H9 (cell line): ENCODE measurements at regions not wholly inside any gene's neighbourhood (a gene's known extent, or its start where the extent isn't known, plus 50 kb on each side); places are given as distances from the start of the nearest gene placed in this dataset.

Source experiments
- DNase-seq: peaks from one replicate; pipeline ENCODE4 v3.0.0-alpha.2; 2017
- H2AFZ ChIP-seq: one replicate; pipeline ENCODE4 v1.6.1; 2013; ENCODE audit warnings: mild to moderate bottlenecking, low read length, control low read depth, moderate library complexity
- H2AK5ac ChIP-seq: 2 replicates; pipeline ENCODE4 v1.6.1; 2013; ENCODE audit warnings: low read length, control low read depth, mixed read lengths; ENCODE audit not compliant: insufficient read length
- H2BK120ac ChIP-seq: one replicate; pipeline ENCODE4 v1.6.1; 2013; ENCODE audit warnings: low read depth, mild to moderate bottlenecking, low read length, control low read depth, inconsistent platforms; ENCODE audit not compliant: poor library complexity, severe bottlenecking
- H2BK12ac ChIP-seq: 2 replicates; pipeline ENCODE4 v1.6.1; 2013; ENCODE audit warnings: low read length, control low read depth, mixed read lengths, low read depth; ENCODE audit not compliant: insufficient read length
- H2BK15ac ChIP-seq: 2 replicates; pipeline ENCODE4 v1.6.1; 2013; ENCODE audit warnings: low read depth, low read length, control low read depth
- H2BK20ac ChIP-seq: one replicate; pipeline ENCODE4 v1.6.1; 2013; ENCODE audit warnings: low read depth, mild to moderate bottlenecking, low read length, control low read depth, inconsistent platforms; ENCODE audit not compliant: poor library complexity, severe bottlenecking
- H2BK5ac ChIP-seq: 2 replicates; pipeline ENCODE4 v1.6.1; 2013; ENCODE audit warnings: low read length, control low read depth, mixed read lengths; ENCODE audit not compliant: insufficient read length
- H3K14ac ChIP-seq: 2 replicates; pipeline ENCODE4 v1.6.1; 2013; ENCODE audit warnings: low read length, control low read depth; ENCODE audit not compliant: insufficient read depth
- H3K18ac ChIP-seq: 2 replicates; pipeline ENCODE4 v1.6.1; 2013; ENCODE audit warnings: low read depth, mild to moderate bottlenecking, mixed read lengths, low read length, control low read depth; ENCODE audit not compliant: insufficient read length
- H3K23ac ChIP-seq: 2 replicates; pipeline ENCODE4 v1.6.1; 2013; ENCODE audit warnings: low read length, control low read depth, mixed read lengths, low read depth; ENCODE audit not compliant: insufficient read length
- H3K23me2 ChIP-seq: 2 replicates; pipeline ENCODE4 v1.6.1; 2013; ENCODE audit warnings: low read depth, mild to moderate bottlenecking, mixed read lengths, low read length, control low read depth; ENCODE audit not compliant: insufficient read length, poor library complexity, severe bottlenecking
- H3K27ac ChIP-seq: 2 replicates; pipeline ENCODE4 v1.5.1; 2013; ENCODE audit warnings: low read length, control low read depth, mixed read lengths, low read depth; ENCODE audit not compliant: insufficient read length
- H3K27me3 ChIP-seq: 2 replicates; pipeline ENCODE4 v1.6.1; 2013; ENCODE audit warnings: low read length, control low read depth, inconsistent platforms; ENCODE audit not compliant: insufficient read depth
- H3K4ac ChIP-seq: 2 replicates; pipeline ENCODE4 v1.6.1; 2013; ENCODE audit warnings: low read depth, mild to moderate bottlenecking, control low read depth, inconsistent platforms, low read length, moderate library complexity
- H3K4me1 ChIP-seq: 2 replicates; pipeline ENCODE4 v1.6.1; 2013; ENCODE audit warnings: low read length, control low read depth, inconsistent platforms; ENCODE audit not compliant: insufficient read depth
- H3K4me2 ChIP-seq: 2 replicates; pipeline ENCODE4 v1.6.1; 2013; ENCODE audit warnings: low read length, control low read depth, mixed read lengths; ENCODE audit not compliant: insufficient read length, insufficient read depth
- H3K56ac ChIP-seq: 2 replicates; pipeline ENCODE4 v1.6.1; 2013; ENCODE audit warnings: low read depth, mild to moderate bottlenecking, mixed read lengths, low read length, control low read depth; ENCODE audit not compliant: insufficient read length
- H3K79me1 ChIP-seq: 2 replicates; pipeline ENCODE4 v1.6.1; 2013; ENCODE audit warnings: low read depth, mild to moderate bottlenecking, moderate library complexity, low read length, control low read depth, inconsistent platforms; ENCODE audit not compliant: insufficient read depth, poor library complexity, severe bottlenecking
- H3K79me2 ChIP-seq: 2 replicates; pipeline ENCODE4 v1.6.1; 2013; ENCODE audit warnings: low read length, control low read depth, inconsistent platforms; ENCODE audit not compliant: insufficient read depth
- H3K9ac ChIP-seq: 2 replicates; pipeline ENCODE4 v1.6.1; 2013; ENCODE audit warnings: low read length, control low read depth, mixed read lengths; ENCODE audit not compliant: insufficient read length; ENCODE audit errors: extremely low read depth
- H3K9me3 ChIP-seq: one replicate; pipeline ENCODE4 v1.6.1; 2013; ENCODE audit warnings: low read depth, low read length, inconsistent platforms; ENCODE audit not compliant: control insufficient read depth
- H3T11ph ChIP-seq: one replicate; pipeline ENCODE4 v1.6.1; 2013; ENCODE audit warnings: mild to moderate bottlenecking, low read length, control low read depth, inconsistent platforms
- H4K20me1 ChIP-seq: one replicate; pipeline ENCODE4 v1.6.1; 2013; ENCODE audit not compliant: control insufficient read depth, insufficient read length, insufficient read depth
- H4K5ac ChIP-seq: 2 replicates; pipeline ENCODE4 v1.6.1; 2013; ENCODE audit warnings: low read depth, mild to moderate bottlenecking, mixed read lengths, low read length, control low read depth; ENCODE audit not compliant: insufficient read length
- H4K8ac ChIP-seq: replicated peaks from 2 replicates; pipeline ENCODE4 v1.6.1; 2013; ENCODE audit warnings: low read length, control low read depth, mixed read lengths, low read depth; ENCODE audit not compliant: insufficient read length
- H4K91ac ChIP-seq: 2 replicates; pipeline ENCODE4 v1.6.1; 2013; ENCODE audit warnings: low read depth, mild to moderate bottlenecking, moderate library complexity, mixed read lengths, low read length, control low read depth; ENCODE audit not compliant: insufficient read length
- H3K27ac Mint-ChIP-seq, 3 experiments: 2 replicates in 2 of 3; 3 replicates in 1 of 3; pipeline ENCODE4 v1.8.0; 2020 to 2021; ENCODE audit warnings: mixed read lengths in 3 of 3, mild to moderate bottlenecking in 1 of 3, moderate library complexity in 1 of 3
- H3K27me3 Mint-ChIP-seq: 2 replicates; pipeline ENCODE4 v1.8.0; 2021; ENCODE audit warnings: low read depth, mild to moderate bottlenecking, moderate library complexity, mixed read lengths
- H3K36me3 Mint-ChIP-seq, 3 experiments: 2 replicates in 2 of 3; 3 replicates in 1 of 3; pipeline ENCODE4 v1.8.0; 2020 to 2021; ENCODE audit warnings: low read depth in 3 of 3, mixed read lengths in 3 of 3; ENCODE audit not compliant: insufficient read depth in 1 of 3
- H3K4me1 Mint-ChIP-seq, 2 experiments: 2 replicates each; pipeline ENCODE4 v1.8.0; 2020; ENCODE audit warnings: mixed read lengths in 2 of 2
- H3K4me3 Mint-ChIP-seq, 2 experiments: 2 replicates in 1 of 2; 3 replicates in 1 of 2; pipeline ENCODE4 v1.8.0; 2020 to 2021; ENCODE audit warnings: mild to moderate bottlenecking in 2 of 2, mixed read lengths in 2 of 2, moderate library complexity in 1 of 2
- H3K9me3 Mint-ChIP-seq, 2 experiments: 2 replicates in 1 of 2; 3 replicates in 1 of 2; pipeline ENCODE4 v1.8.0; 2020; ENCODE audit warnings: mild to moderate bottlenecking in 2 of 2, mixed read lengths in 2 of 2, moderate library complexity in 1 of 2
- CTCF ChIP-seq: fragments of 200-600 bp; sonication (generic); conservative IDR thresholded peaks from 3 replicates; pipeline ENCODE4 v1.8.0; 2021; ENCODE audit warnings: antibody characterized with exemption, mild to moderate bottlenecking
- WGBS: extraction: QIAGEN DNeasy Blood & Tissue Kit; methylation state at CpG from one replicate; pipeline ENCODE4 v1.1.7; 2013; ENCODE audit warnings: missing lambda C conversion rate, low lambda C conversion rate, mixed read lengths; ENCODE audit not compliant: insufficient read length; ENCODE audit errors: extremely low coverage; 5-methylcytosine and 5-hydroxymethylcytosine counted together

- H3K27me3 ChIP-seq = no peaks in the 10 kb centered on the region
- no peak overlapping the region for H2BK20ac ChIP-seq
- no peak overlapping the region for H3K18ac ChIP-seq
- no peak overlapping the region for H2AK5ac ChIP-seq
- H3K4me2 ChIP-seq = no peak overlapping the region
- H2BK12ac ChIP-seq = no peak overlapping the region
- H3K56ac ChIP-seq = no peak overlapping the region
- Mint-ChIP-seq H3K27ac (no peak overlapping the region), H3K27me3 (peaks cover 21% of the 10 kb centered on the region), H3K36me3 (no peaks in the 10 kb centered on the region), H3K4me1 (peaks cover 5 to 10% of the 10 kb centered on the region in 2 experiments; a peak in 2 of 4 replicates), H3K9me3 (peaks cover 0 to 3% of the 10 kb centered on the region in 2 experiments; a peak in 1 of 5 replicates), H3K4me3 (no peak overlapping the region)
- H3K9me3 ChIP-seq = no peaks in the 10 kb centered on the region
- H3K23ac ChIP-seq = no peak overlapping the region
- no peaks in the 10 kb centered on the region for H4K20me1 ChIP-seq
- H3K4ac ChIP-seq = no peak overlapping the region
- H3K23me2 ChIP-seq = no peaks in the 10 kb centered on the region
- no peak overlapping the region for H3K14ac ChIP-seq
- H3T11ph ChIP-seq = no peak overlapping the region
- no peaks in the 10 kb centered on the region for H3K4me1 ChIP-seq
- TF ChIP-seq CTCF = no peak
- no peak overlapping the region for H2BK15ac ChIP-seq
- H3K9ac ChIP-seq = no peak overlapping the region
- no peak overlapping the region for H4K91ac ChIP-seq
- peak; percentile 17 for DNase-seq
- no peak overlapping the region for H3K27ac ChIP-seq
- no CpG with 5 or more reads among the region's 7 CpGs for WGBS
- no peak overlapping the region for H2AFZ ChIP-seq
- H3K79me1 ChIP-seq = no peaks in the 10 kb centered on the region
- H3K79me2 ChIP-seq = no peaks in the 10 kb centered on the region
- no peak overlapping the region for H2BK5ac ChIP-seq
- no peak overlapping the region for H4K8ac ChIP-seq
- no peak overlapping the region for H2BK120ac ChIP-seq
- no peak overlapping the region for H4K5ac ChIP-seq
Observed at GRCh38 chr22:49344656-49345055, 483.0 kb downstream of the BRD1 start.
